ENCODE measurements at regions not wholly inside any gene's neighbourhood (a gene's known extent, or its start where the extent isn't known, plus 50 kb on each side); places are given as distances from the start of the nearest gene placed in this dataset.
"Not testable (repeated sequence)": the region's sequence is repeated elsewhere in the genome, so short reads cannot be mapped to it uniquely, and the experiment has no call there.

- Histone ChIP-seq H3K4me2 (ENCODE audit: low read length) (no peak overlapping the region), H3K9ac (ENCODE audit: low read length) (no peak overlapping the region), H3K27ac (ENCODE audit: low read length) (no peak overlapping the region), H3F3A (ENCODE audit: insufficient read depth, low read length, poor library complexity, severe bottlenecking) (no peaks in the 10 kb centered on the region), H4K20me1 (ENCODE audit: insufficient read depth) (no peaks in the 10 kb centered on the region), H3K27me3 (ENCODE audit: insufficient read depth, low read depth, low read length) (no peaks in the 10 kb centered on the region), H3K9me2 (ENCODE audit: insufficient read depth, low read length) (no peaks in the 10 kb centered on the region), H3K4me3 (ENCODE audit: low read length) (no peak overlapping the region), H3K36me3 (ENCODE audit: insufficient read depth, low read length) (no peaks in the 10 kb centered on the region), H3K9me3 (ENCODE audit: low read length) (no peaks in the 10 kb centered on the region), H3K79me2 (replicated peaks; ENCODE audit: insufficient read depth, low read length) (no peaks in the 10 kb centered on the region), H2AFZ (ENCODE audit: low read depth, low read length) (no peak overlapping the region)
- peak; percentile 50 for TF ChIP-seq POLR2AphosphoS5 (IDR thresholded peaks at IDR 0.05)
- TF ChIP-seq EP300 (conservative IDR thresholded peaks at IDR 0.05; ENCODE audit: poor library complexity, severe bottlenecking), result peak; percentile 67
- no peak for TF ChIP-seq EZH2 (IDR thresholded peaks at IDR 0.05; ENCODE audit: borderline replicate concordance, insufficient read depth, low read length, poor library complexity, severe bottlenecking)
Measured at GRCh38 chr11:87453531-87454089, 415.9 kb downstream of the TMEM135 start.

- not testable (repeated sequence) for H3K4me2 ChIP-seq (ENCODE audit: low read length); H3K9ac ChIP-seq (ENCODE audit: low read length); H4K20me1 ChIP-seq (ENCODE audit: insufficient read depth)
Measured at GRCh38 chr11:87452025-87452424, 414.3 kb downstream of the TMEM135 start.

GRCh38 chr11:87451395-87451794, 413.7 kb downstream of the TMEM135 start:
- Histone ChIP-seq H3F3A (ENCODE audit: insufficient read depth, low read length, poor library complexity, severe bottlenecking) (no peaks in the 10 kb centered on the region), H2AFZ (ENCODE audit: low read depth, low read length) (no peak overlapping the region), H3K4me2 (ENCODE audit: low read length) (no peak overlapping the region), H3K4me3 (ENCODE audit: low read length) (no peak overlapping the region), H3K9me2 (ENCODE audit: insufficient read depth, low read length) (no peaks in the 10 kb centered on the region), H3K9me3 (ENCODE audit: low read length) (no peaks in the 10 kb centered on the region), H3K79me2 (replicated peaks; ENCODE audit: insufficient read depth, low read length) (no peaks in the 10 kb centered on the region), H3K36me3 (ENCODE audit: insufficient read depth, low read length) (no peaks in the 10 kb centered on the region), H3K9ac (ENCODE audit: low read length) (no peak overlapping the region), H3K27ac (ENCODE audit: low read length) (no peak overlapping the region), H4K20me1 (ENCODE audit: insufficient read depth) (no peaks in the 10 kb centered on the region), H3K27me3 (ENCODE audit: insufficient read depth, low read depth, low read length) (no peaks in the 10 kb centered on the region)
- TF ChIP-seq SMC3 (conservative IDR thresholded peaks at IDR 0.05; ENCODE audit: poor library complexity) (no peak), MXI1 (conservative IDR thresholded peaks at IDR 0.05; ENCODE audit: poor library complexity, severe bottlenecking) (no peak), EP300 (conservative IDR thresholded peaks at IDR 0.05; ENCODE audit: poor library complexity, severe bottlenecking) (no peak), RAD21 (conservative IDR thresholded peaks at IDR 0.05) (no peak), TAF1 (IDR thresholded peaks at IDR 0.05; ENCODE audit: low read depth) (no peak), EZH2 (IDR thresholded peaks at IDR 0.05; ENCODE audit: borderline replicate concordance, insufficient read depth, low read length, poor library complexity, severe bottlenecking) (no peak)

More at GRCh38 chr11:87452025-87452424, 414.3 kb downstream of the TMEM135 start:
- H3K79me2 ChIP-seq (replicated peaks; ENCODE audit: insufficient read depth, low read length); H3K27ac ChIP-seq (ENCODE audit: low read length); H3K27me3 ChIP-seq (ENCODE audit: insufficient read depth, low read depth, low read length); H3K9me3 ChIP-seq (ENCODE audit: low read length); H3K36me3 ChIP-seq (ENCODE audit: insufficient read depth, low read length); H3K9me2 ChIP-seq (ENCODE audit: insufficient read depth, low read length); H3K4me3 ChIP-seq (ENCODE audit: low read length); H2AFZ ChIP-seq (ENCODE audit: low read depth, low read length); H3F3A ChIP-seq (ENCODE audit: insufficient read depth, low read length, poor library complexity, severe bottlenecking): not testable (repeated sequence)

GRCh38 chr11:87447606-87448005, 409.9 kb downstream of the TMEM135 start:
- H3K27ac ChIP-seq (ENCODE audit: low read length), result no peak overlapping the region
- H2AFZ ChIP-seq (ENCODE audit: low read depth, low read length), result no peak overlapping the region
- H3K4me3 ChIP-seq (ENCODE audit: low read length), result no peak overlapping the region
- no peaks in the 10 kb centered on the region for H3K9me3 ChIP-seq (ENCODE audit: low read length)
- peaks cover 2% of the 10 kb centered on the region for H3F3A ChIP-seq (ENCODE audit: insufficient read depth, low read length, poor library complexity, severe bottlenecking)
- no peaks in the 10 kb centered on the region for H3K27me3 ChIP-seq (ENCODE audit: insufficient read depth, low read depth, low read length)
- no peaks in the 10 kb centered on the region for H3K9me2 ChIP-seq (ENCODE audit: insufficient read depth, low read length)
- no peaks in the 10 kb centered on the region for H3K79me2 ChIP-seq (replicated peaks; ENCODE audit: insufficient read depth, low read length)
- H4K20me1 ChIP-seq (ENCODE audit: insufficient read depth), result no peaks in the 10 kb centered on the region
- no peak overlapping the region for H3K4me2 ChIP-seq (ENCODE audit: low read length)
- H3K9ac ChIP-seq (ENCODE audit: low read length), result no peak overlapping the region
- no peak for TF ChIP-seq CTCF (IDR thresholded peaks at IDR 0.05; ENCODE audit: poor library complexity, severe bottlenecking)
- no peak for TF ChIP-seq SMC3 (conservative IDR thresholded peaks at IDR 0.05; ENCODE audit: poor library complexity)
- TF ChIP-seq RAD21 (conservative IDR thresholded peaks at IDR 0.05), result no peak
- no peak for TF ChIP-seq MXI1 (conservative IDR thresholded peaks at IDR 0.05; ENCODE audit: poor library complexity, severe bottlenecking)
- TF ChIP-seq EP300 (conservative IDR thresholded peaks at IDR 0.05; ENCODE audit: poor library complexity, severe bottlenecking), result no peak
- TF ChIP-seq POLR2AphosphoS5 (IDR thresholded peaks at IDR 0.05), result no peak
- no peak for TF ChIP-seq TAF1 (IDR thresholded peaks at IDR 0.05; ENCODE audit: low read depth)
- no peak for TF ChIP-seq REST (IDR thresholded peaks at IDR 0.05; ENCODE audit: borderline replicate concordance)
- no peak for TF ChIP-seq EZH2 (IDR thresholded peaks at IDR 0.05; ENCODE audit: borderline replicate concordance, insufficient read depth, low read length, poor library complexity, severe bottlenecking)
- H3K36me3 ChIP-seq (ENCODE audit: insufficient read depth, low read length), result no peaks in the 10 kb centered on the region

Data from neural cell (in vitro differentiated cells).